T-cell (primary cell): ENCODE measurements at regions not wholly inside any gene's neighbourhood (a gene's known extent, or its start where the extent isn't known, plus 50 kb on each side); places are given as distances from the start of the nearest gene placed in this dataset.
A peak's percentile ranks its signal among the peaks of the same experiment; 100 is the strongest.

Experiments used
- ATAC-seq, 4 experiments: fragments of 200-7000 bp in 3 of 4; fragments of 150-1000 bp in 1 of 4; cut with Tn5 transposase; replicated peaks in 1 of 4; 1 replicate in 3 of 4; 2 replicates in 1 of 4; pipeline ENCODE4 v1.10.0; 2021; ENCODE audit warnings: moderate library complexity in 3 of 4, mild to moderate bottlenecking in 2 of 4, moderate number of reproducible peaks in 1 of 4
- CTCF ChIA-PET, 2 donors: fragments of 300-600 bp; sonication (Branson Sonifier 250); formaldehyde crosslinking; loops; one replicate each; lab custom pipeline; 2022; ENCODE audit warnings: antibody characterized with exemption in 2 of 2; lab: Charles Lee
- POLR2A ChIA-PET, 2 donors: fragments of 300-600 bp; sonication (Branson Sonifier 250); formaldehyde crosslinking; loops; one replicate each; lab custom pipeline; 2022; ENCODE audit warnings: antibody characterized with exemption in 2 of 2; lab: Charles Lee
- DNase-seq, 35 experiments: peaks; one replicate each; pipeline versions ENCODE4 v3.0.0 to v3.0.0-alpha.2; 2013 to 2023
- H3K27ac ChIP-seq: one replicate; pipeline ENCODE4 v1.5.1; 2013; ENCODE audit warnings: low read length
- H3K27me3 ChIP-seq, 2 experiments: replicated peaks in 1 of 2; 1 replicate in 1 of 2; 2 replicates in 1 of 2; pipeline versions ENCODE4 v1.6.1 to v1.7.0; 2013; ENCODE audit warnings: low read length in 1 of 2, mixed read lengths in 1 of 2; ENCODE audit not compliant: control insufficient read depth in 2 of 2, insufficient read depth in 2 of 2; ENCODE audit errors: extremely low read depth in 1 of 2
- H3K36me3 ChIP-seq, 2 donors: 1 replicate in 1 of 2; 2 replicates in 1 of 2; pipeline versions ENCODE4 v1.6.1 to v1.7.0; 2013; ENCODE audit warnings: low read length in 1 of 2; ENCODE audit not compliant: control insufficient read depth in 2 of 2, insufficient read depth in 1 of 2; ENCODE audit errors: extremely low read depth in 1 of 2
- H3K4me1 ChIP-seq, 2 experiments: 1 replicate in 1 of 2; 2 replicates in 1 of 2; pipeline versions ENCODE4 v1.6.1 to v1.7.0; 2013; ENCODE audit warnings: low read length in 2 of 2, mixed read lengths in 1 of 2; ENCODE audit not compliant: insufficient read depth in 2 of 2, control insufficient read depth in 1 of 2; ENCODE audit errors: extremely low read depth in 1 of 2
- H3K4me3 ChIP-seq, 2 donors: 1 replicate in 1 of 2; 2 replicates in 1 of 2; pipeline versions ENCODE4 v1.5.1 to v1.7.0; 2013; ENCODE audit warnings: mild to moderate bottlenecking in 2 of 2, low read length in 1 of 2, moderate library complexity in 1 of 2; ENCODE audit not compliant: control insufficient read depth in 1 of 2; ENCODE audit errors: extremely low read depth in 1 of 2
- H3K9me3 ChIP-seq: 2 replicates; pipeline ENCODE4 v1.7.0; 2013
- H3K27ac Mint-ChIP-seq, 2 donors: one replicate each; pipeline ENCODE4 v1.8.0; 2020 to 2021; ENCODE audit warnings: mild to moderate bottlenecking in 2 of 2, mixed read lengths in 2 of 2
- H3K27me3 Mint-ChIP-seq, 2 donors: one replicate each; pipeline ENCODE4 v1.8.0; 2021 to 2022; ENCODE audit warnings: mixed read lengths in 2 of 2
- H3K36me3 Mint-ChIP-seq: one replicate; pipeline ENCODE4 v1.8.0; 2021; ENCODE audit warnings: mixed read lengths
- H3K4me1 Mint-ChIP-seq, 3 donors: one replicate each; pipeline ENCODE4 v1.8.0; 2020 to 2022; ENCODE audit warnings: mixed read lengths in 3 of 3, mild to moderate bottlenecking in 1 of 3
- H3K4me3 Mint-ChIP-seq, 3 donors: one replicate each; pipeline ENCODE4 v1.8.0; 2020 to 2022; ENCODE audit warnings: mild to moderate bottlenecking in 3 of 3, mixed read lengths in 3 of 3, moderate library complexity in 3 of 3
- H3K9me3 Mint-ChIP-seq, 3 donors: one replicate each; pipeline ENCODE4 v1.8.0; 2020 to 2022; ENCODE audit warnings: mixed read lengths in 3 of 3
- WGBS: methylation state at CpG from one replicate; pipeline ENCODE4 v1.1.5; 2013; ENCODE audit warnings: missing lambda C conversion rate; ENCODE audit not compliant: insufficient coverage; 5-methylcytosine and 5-hydroxymethylcytosine counted together

DNA sequence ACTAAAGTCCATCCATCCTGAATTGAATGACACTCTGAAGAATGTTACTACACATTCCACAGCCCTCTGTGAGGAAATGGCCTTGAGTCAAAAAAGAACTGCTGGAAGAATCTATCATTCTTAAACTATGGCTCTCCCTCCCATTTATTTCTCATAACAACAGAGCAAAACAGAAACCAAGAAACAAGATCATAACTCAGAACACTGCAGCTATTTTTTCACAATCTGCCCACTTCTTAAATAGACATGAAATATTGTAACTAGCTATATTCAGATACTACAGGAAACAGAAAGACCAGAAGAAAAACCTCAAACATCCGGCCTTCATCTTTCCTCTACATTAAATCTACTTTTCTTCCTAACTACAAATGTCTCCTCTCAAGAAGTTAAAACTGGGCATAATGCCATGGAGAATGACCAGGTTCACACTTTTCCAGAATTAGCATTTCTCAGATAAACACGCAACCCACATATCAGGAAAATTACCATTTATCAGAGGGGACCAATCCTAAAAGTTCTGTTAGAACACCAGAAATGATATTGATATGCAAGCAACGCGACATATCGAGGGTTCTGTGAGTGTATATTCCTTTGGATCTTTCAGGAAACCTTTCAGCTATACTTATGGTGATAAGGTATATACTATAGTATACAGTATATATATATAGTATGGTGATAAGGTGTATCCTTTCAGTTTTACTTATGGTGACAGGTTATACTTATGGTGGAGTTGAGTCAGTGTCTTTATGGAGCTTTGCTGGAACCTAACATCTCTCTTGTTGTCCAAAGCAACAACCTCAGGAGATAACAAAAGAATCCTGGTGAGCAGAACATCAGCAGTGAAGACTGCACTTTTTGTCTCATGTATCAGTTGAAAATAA is 60.4 kb upstream of the IRF2 start:
- H3K4me1 ChIP-seq, result peaks cover 37 to 41% of the 10 kb centered on the region in 2 experiments
- no peaks in the 10 kb centered on the region for H3K36me3 Mint-ChIP-seq
- H3K36me3 ChIP-seq, result no peaks in the 10 kb centered on the region
- H3K4me1 Mint-ChIP-seq, result peaks cover 43 to 62% (median 57%) of the 10 kb centered on the region in 3 donors
- DNase-seq, result peak in 1 of 35 experiments; percentile 64
- H3K27ac Mint-ChIP-seq, result peak overlapping the region; percentile 95 to 96
- peak overlapping the region; percentile 90 for H3K27ac ChIP-seq
- peak overlapping the region; percentile 63 to 83 (median 68) for H3K4me3 Mint-ChIP-seq
- peak overlapping the region in 1 of 2 donors; percentile 18 for H3K4me3 ChIP-seq
- H3K9me3 Mint-ChIP-seq, result no peaks in the 10 kb centered on the region
- no peaks in the 10 kb centered on the region for H3K9me3 ChIP-seq
- ChIA-PET CTCF (interaction anchor here in 1 of 2 donors (0.5 to 2.6 kb wide), 8 partner anchors 20 to 271 kb away, joined by 3 to 10 read pairs (median 4); partner anchors contain the start of genes CENPU and IRF2), POLR2A (interaction anchor here in 1 of 2 donors (0.5 to 1.0 kb wide), 2 partner anchors 60 to 101 kb away, joined by 3 to 9 read pairs; partner anchors contain the start of gene IRF2)
- H3K27me3 ChIP-seq, result no peaks in the 10 kb centered on the region
- WGBS, result 0% methylated on average over 1 of the region's 5 CpGs
- no peaks in the 10 kb centered on the region for H3K27me3 Mint-ChIP-seq
- ATAC-seq, result peak; percentile 32 to 55 (median 32)

DNA sequence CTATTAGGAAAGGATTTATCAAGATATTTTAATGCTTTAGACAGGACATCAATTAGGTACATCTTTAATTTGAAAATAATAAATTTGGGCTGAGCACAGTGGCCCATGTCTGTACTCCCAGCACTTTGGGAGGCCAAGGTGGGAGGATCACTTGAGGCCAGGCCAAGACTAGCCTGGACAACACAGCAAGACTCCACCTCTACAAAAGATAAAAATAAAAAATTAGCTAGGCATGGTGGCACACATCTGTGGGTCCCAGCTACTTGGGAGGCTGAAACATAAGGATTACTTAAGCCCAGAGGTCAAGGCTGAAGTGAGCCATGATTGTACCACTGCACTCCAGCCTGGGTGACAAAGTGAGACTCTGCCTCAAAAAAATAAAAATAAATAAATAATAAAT is 59.6 kb upstream of the IRF2 start:
- Histone ChIP-seq H3K27me3 (no peaks in the 10 kb centered on the region), H3K4me1 (peaks cover 37 to 41% of the 10 kb centered on the region in 2 experiments), H3K4me3 (peak overlapping the region in 1 of 2 donors; percentile 18), H3K9me3 (no peaks in the 10 kb centered on the region), H3K27ac (peak overlapping the region; percentile 90), H3K36me3 (no peaks in the 10 kb centered on the region)
- Mint-ChIP-seq H3K4me3 (peak overlapping the region in 1 of 3 donors; percentile 83), H3K36me3 (no peaks in the 10 kb centered on the region), H3K4me1 (peaks cover 48 to 68% (median 63%) of the 10 kb centered on the region in 3 donors), H3K27me3 (no peaks in the 10 kb centered on the region), H3K27ac (peak overlapping the region; percentile 90 to 92), H3K9me3 (no peaks in the 10 kb centered on the region)
- ATAC-seq (no peak), DNase-seq (no peak)
- POLR2A ChIA-PET, result interaction anchor here in 1 of 2 donors (1.0 kb wide), 1 partner anchor 59 kb away, joined by 9 read pairs; the partner anchor contains the start of gene IRF2
- CTCF ChIA-PET, result interaction anchor here in 1 of 2 donors (0.6 to 2.6 kb wide), 7 partner anchors 20 to 270 kb away, joined by 3 to 10 read pairs (median 4); partner anchors contain the start of genes CENPU and IRF2

- H3K9me3 ChIP-seq, result no peaks in the 10 kb centered on the region
- POLR2A ChIA-PET, result no interaction called here
Observed at GRCh38 chr4:184531008-184531407, 56.7 kb upstream of the IRF2 start.

GRCh38 chr4:184529283-184529682 is 54.9 kb upstream of the IRF2 start:
- peaks cover 31 to 56% (median 45%) of the 10 kb centered on the region in 3 donors for H3K4me1 Mint-ChIP-seq
- WGBS, result 90% methylated on average over 2 of the region's 5 CpGs
- no peak overlapping the region for H3K27ac ChIP-seq
- ChIA-PET POLR2A (no interaction called here), CTCF (no interaction called here)
- H3K9me3 Mint-ChIP-seq, result peaks cover 6 to 13% (median 10%) of the 10 kb centered on the region in 3 donors
- peak overlapping the region in 1 of 2 donors; percentile 11 for H3K27ac Mint-ChIP-seq
- no peak overlapping the region for H3K4me3 Mint-ChIP-seq
- peaks cover 6% of the 10 kb centered on the region for H3K36me3 Mint-ChIP-seq
- no peaks in the 10 kb centered on the region for H3K27me3 Mint-ChIP-seq
- DNase-seq (no peak), ATAC-seq (no peak)
- H3K36me3 ChIP-seq, result no peaks in the 10 kb centered on the region
- peaks cover 13 to 20% of the 10 kb centered on the region in 2 experiments for H3K4me1 ChIP-seq
- H3K27me3 ChIP-seq, result no peaks in the 10 kb centered on the region
- H3K4me3 ChIP-seq, result no peak overlapping the region
- H3K9me3 ChIP-seq, result no peaks in the 10 kb centered on the region

More at GRCh38 chr4:184531008-184531407, 56.7 kb upstream of the IRF2 start:
- H3K4me3 ChIP-seq, result no peak overlapping the region
- H3K4me1 ChIP-seq, result peaks cover 27 to 28% of the 10 kb centered on the region in 2 experiments
- ATAC-seq, result no peak
- CTCF ChIA-PET, result no interaction called here
- no CpG with 5 or more reads among the region's 2 CpGs for WGBS
- H3K27ac ChIP-seq, result no peak overlapping the region
- no peak for DNase-seq
- H3K4me1 Mint-ChIP-seq, result peaks cover 49 to 73% (median 63%) of the 10 kb centered on the region in 3 donors
- H3K36me3 Mint-ChIP-seq, result no peaks in the 10 kb centered on the region
- no peaks in the 10 kb centered on the region for H3K9me3 Mint-ChIP-seq
- no peaks in the 10 kb centered on the region for H3K27me3 Mint-ChIP-seq
- no peaks in the 10 kb centered on the region for H3K27me3 ChIP-seq
- no peak overlapping the region for H3K4me3 Mint-ChIP-seq
- H3K36me3 ChIP-seq, result no peaks in the 10 kb centered on the region
- H3K27ac Mint-ChIP-seq, result peak overlapping the region in 1 of 2 donors; percentile 29

DNA sequence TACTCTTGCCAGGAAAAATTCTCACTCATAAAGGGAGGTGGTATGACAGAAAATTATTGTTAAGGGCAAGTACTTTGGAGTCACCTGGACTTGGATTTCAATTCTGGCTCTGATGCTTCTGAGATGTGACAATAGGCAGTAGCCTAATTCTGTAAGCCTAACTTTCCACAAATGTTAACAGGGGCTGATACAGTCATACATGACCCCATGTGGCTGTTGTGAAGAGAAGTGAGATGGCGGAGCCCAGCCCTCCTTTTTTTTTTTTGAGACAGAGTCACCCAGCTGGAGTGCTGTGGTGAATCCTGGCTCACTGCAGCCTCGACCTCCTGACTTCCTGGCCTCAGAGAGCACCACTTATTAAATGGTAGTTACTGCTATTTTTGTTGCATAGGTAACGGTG is 54.4 kb upstream of the IRF2 start:
- peaks cover 7 to 19% (median 10%) of the 10 kb centered on the region in 3 donors for H3K9me3 Mint-ChIP-seq
- ATAC-seq (no peak), DNase-seq (no peak)
- WGBS, result no CpG with 5 or more reads among the region's 3 CpGs
- peaks cover 7 to 15% of the 10 kb centered on the region in 2 experiments for H3K4me1 ChIP-seq
- H3K27ac ChIP-seq, result no peak overlapping the region
- H3K9me3 ChIP-seq, result no peaks in the 10 kb centered on the region
- no peaks in the 10 kb centered on the region for H3K27me3 ChIP-seq
- no peaks in the 10 kb centered on the region for H3K27me3 Mint-ChIP-seq
- H3K4me3 Mint-ChIP-seq, result no peak overlapping the region
- no peak overlapping the region for H3K27ac Mint-ChIP-seq
- CTCF ChIA-PET, result no interaction called here
- peaks cover 6% of the 10 kb centered on the region for H3K36me3 Mint-ChIP-seq
- POLR2A ChIA-PET, result no interaction called here
- H3K4me3 ChIP-seq, result no peak overlapping the region
- no peaks in the 10 kb centered on the region for H3K36me3 ChIP-seq
- H3K4me1 Mint-ChIP-seq, result peaks cover 28 to 52% (median 42%) of the 10 kb centered on the region in 3 donors

DNA sequence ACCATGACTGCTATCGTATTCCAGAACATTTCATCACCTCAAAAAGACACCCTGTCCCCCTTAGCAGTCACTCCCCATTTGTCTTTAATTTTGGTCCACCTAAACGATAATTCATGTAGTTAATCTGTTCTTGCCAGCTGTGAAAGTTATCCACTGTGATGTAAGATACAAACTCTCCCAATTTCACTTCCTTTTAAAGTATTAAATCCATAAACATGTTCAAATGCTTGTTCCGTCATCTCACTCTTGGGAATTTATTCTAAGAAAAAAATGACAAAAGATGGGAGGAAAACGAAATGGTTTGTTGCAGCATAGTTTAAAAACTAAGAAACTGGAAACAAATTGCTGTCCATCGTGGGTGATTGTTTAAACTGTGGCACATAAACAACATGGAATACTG is 53.7 kb upstream of the IRF2 start:
- no peak for ATAC-seq
- WGBS, result 100% methylated on average over 1 of the region's 5 CpGs
- Histone ChIP-seq H3K27me3 (no peaks in the 10 kb centered on the region), H3K36me3 (no peaks in the 10 kb centered on the region), H3K4me1 (peaks cover 2 to 9% of the 10 kb centered on the region in 2 experiments), H3K4me3 (no peak overlapping the region), H3K9me3 (no peaks in the 10 kb centered on the region), H3K27ac (no peak overlapping the region)
- DNase-seq, result no peak
- Mint-ChIP-seq H3K27me3 (no peaks in the 10 kb centered on the region), H3K4me1 (peaks cover 22 to 45% (median 36%) of the 10 kb centered on the region in 3 donors), H3K27ac (no peak overlapping the region), H3K9me3 (peaks cover 7 to 23% (median 11%) of the 10 kb centered on the region in 3 donors), H3K36me3 (peaks cover 10% of the 10 kb centered on the region), H3K4me3 (no peak overlapping the region)
- ChIA-PET POLR2A (no interaction called here), CTCF (no interaction called here)
